ENCODE measurements at regions not wholly inside any gene's neighbourhood (a gene's known extent, or its start where the extent isn't known, plus 50 kb on each side); places are given as distances from the start of the nearest gene placed in this dataset.

DNA sequence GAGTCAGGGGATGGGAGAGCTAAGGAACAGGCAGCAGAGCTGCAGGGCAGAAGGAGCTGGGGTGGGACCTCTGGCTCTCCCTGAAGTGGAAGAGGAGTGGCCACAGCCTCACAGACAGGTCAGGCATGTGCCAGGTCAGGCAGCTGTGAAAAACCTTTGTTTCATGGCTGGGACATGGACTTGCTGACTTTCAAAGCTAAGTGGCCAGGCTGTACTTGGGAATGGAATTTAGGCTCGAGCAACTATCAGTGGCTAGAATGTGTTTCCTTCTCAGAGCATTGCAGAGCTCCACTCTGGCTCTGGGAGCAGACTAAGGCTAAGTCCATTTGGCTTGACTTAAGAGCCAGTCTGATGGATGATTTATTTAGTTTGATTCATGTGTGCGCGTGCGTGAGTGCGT is 385.1 kb downstream of the LMX1A start:
- Histone ChIP-seq H3K27me3 (no peaks in the 10 kb centered on the region), H3K4me1 (no peaks in the 10 kb centered on the region), H3K4me3 (no peak overlapping the region), H3K27ac (no peak overlapping the region), H3K9me3 (no peaks in the 10 kb centered on the region), H3K36me3 (no peaks in the 10 kb centered on the region)
- intact Hi-C loops (cut with DNase I) = no loop called here
- no peak for DNase-seq (ENCODE audit: extremely low spot score in 2 of 2)
- TF ChIP-seq POLR2AphosphoS5 (IDR thresholded peaks at IDR 0.05; ENCODE audit: insufficient read depth in 1 of 2, low read depth in 1 of 2) = no peak
- TF ChIP-seq, protein P1, sequence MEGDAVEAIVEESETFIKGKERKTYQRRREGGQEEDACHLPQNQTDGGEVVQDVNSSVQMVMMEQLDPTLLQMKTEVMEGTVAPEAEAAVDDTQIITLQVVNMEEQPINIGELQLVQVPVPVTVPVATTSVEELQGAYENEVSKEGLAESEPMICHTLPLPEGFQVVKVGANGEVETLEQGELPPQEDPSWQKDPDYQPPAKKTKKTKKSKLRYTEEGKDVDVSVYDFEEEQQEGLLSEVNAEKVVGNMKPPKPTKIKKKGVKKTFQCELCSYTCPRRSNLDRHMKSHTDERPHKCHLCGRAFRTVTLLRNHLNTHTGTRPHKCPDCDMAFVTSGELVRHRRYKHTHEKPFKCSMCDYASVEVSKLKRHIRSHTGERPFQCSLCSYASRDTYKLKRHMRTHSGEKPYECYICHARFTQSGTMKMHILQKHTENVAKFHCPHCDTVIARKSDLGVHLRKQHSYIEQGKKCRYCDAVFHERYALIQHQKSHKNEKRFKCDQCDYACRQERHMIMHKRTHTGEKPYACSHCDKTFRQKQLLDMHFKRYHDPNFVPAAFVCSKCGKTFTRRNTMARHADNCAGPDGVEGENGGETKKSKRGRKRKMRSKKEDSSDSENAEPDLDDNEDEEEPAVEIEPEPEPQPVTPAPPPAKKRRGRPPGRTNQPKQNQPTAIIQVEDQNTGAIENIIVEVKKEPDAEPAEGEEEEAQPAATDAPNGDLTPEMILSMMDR (IDR thresholded peaks at IDR 0.05) = no peak
- TF ChIP-seq POLR2A (IDR thresholded peaks at IDR 0.05) = no peak

DNA sequence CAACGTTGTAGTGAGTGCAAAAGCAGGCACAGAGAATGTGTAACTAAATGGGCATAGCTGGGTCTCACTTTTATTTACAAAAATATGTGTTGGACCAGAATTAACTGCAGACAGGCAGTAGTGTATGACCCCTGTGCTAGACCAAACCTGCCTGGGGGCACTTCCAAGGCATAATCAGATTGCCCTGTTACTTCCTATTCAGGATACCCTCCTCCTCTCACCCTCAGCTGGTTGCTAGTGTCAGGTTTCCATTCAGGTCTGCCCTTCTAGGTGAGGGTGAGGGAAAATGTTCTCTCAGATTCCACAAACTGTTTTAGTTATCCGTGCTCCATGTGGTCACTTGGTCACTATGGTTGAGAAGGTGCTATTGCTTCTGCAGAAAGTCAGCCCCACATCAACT is 387.3 kb downstream of the LMX1A start:
- Histone ChIP-seq H3K27ac (no peak overlapping the region), H3K9me3 (no peaks in the 10 kb centered on the region), H3K36me3 (no peaks in the 10 kb centered on the region), H3K4me1 (no peaks in the 10 kb centered on the region), H3K4me3 (no peak overlapping the region), H3K27me3 (no peaks in the 10 kb centered on the region)
- TF ChIP-seq, protein P1 (IDR thresholded peaks at IDR 0.05) = no peak
- TF ChIP-seq POLR2AphosphoS5 (IDR thresholded peaks at IDR 0.05; ENCODE audit: insufficient read depth in 1 of 2, low read depth in 1 of 2) (no peak), POLR2A (IDR thresholded peaks at IDR 0.05) (no peak)
- intact Hi-C loops (cut with DNase I) = no loop called here
- DNase-seq (ENCODE audit: extremely low spot score in 2 of 2) = no peak

DNA sequence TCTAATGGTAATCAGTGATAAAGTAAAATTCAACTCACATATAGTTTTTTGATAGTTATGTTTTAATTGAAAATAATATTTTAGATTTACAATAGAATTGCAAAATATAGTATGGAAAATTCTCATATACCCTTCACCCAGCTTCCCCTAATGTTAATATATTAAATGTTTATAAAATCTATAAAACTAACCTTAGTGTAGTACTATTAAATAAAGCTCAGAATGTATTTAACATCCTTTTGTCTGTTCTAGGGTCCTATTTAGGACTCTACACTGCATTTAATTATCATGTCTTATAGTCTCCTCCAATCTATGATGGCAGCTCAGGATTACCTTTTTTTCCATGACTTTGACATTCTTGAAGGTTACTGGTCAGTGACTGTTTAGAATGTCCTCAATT is 389.2 kb downstream of the LMX1A start:
- Histone ChIP-seq H3K4me3 (no peak overlapping the region), H3K27ac (no peak overlapping the region), H3K27me3 (no peaks in the 10 kb centered on the region), H3K9me3 (no peaks in the 10 kb centered on the region), H3K36me3 (no peaks in the 10 kb centered on the region), H3K4me1 (no peaks in the 10 kb centered on the region)
- DNase-seq (ENCODE audit: extremely low spot score in 2 of 2) = no peak
- intact Hi-C loops (cut with DNase I) = no loop called here
- TF ChIP-seq, protein P1 (IDR thresholded peaks at IDR 0.05) = no peak

DNA sequence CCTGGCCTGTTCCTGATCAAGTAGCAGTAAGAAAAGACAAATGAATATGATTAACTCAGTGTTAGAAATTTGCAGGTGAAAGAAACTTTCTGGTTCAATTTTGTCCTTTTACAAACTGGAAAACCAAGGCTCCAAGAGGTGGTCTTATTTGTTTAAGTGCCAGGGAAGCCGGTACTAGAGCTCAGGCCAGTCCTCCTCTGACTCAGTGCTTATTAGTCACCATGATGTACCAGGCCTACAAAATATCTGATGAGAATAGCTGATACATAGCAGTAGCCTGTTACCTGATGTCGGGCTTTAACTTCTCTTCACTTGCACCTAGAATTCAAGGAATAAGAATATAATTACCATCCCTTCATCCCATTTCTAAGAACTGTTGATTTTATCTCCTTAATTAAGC is 394.8 kb downstream of the LMX1A start:
- intact Hi-C loops (cut with DNase I) = no loop called here
- no peaks in the 10 kb centered on the region for H3K36me3 ChIP-seq

DNA sequence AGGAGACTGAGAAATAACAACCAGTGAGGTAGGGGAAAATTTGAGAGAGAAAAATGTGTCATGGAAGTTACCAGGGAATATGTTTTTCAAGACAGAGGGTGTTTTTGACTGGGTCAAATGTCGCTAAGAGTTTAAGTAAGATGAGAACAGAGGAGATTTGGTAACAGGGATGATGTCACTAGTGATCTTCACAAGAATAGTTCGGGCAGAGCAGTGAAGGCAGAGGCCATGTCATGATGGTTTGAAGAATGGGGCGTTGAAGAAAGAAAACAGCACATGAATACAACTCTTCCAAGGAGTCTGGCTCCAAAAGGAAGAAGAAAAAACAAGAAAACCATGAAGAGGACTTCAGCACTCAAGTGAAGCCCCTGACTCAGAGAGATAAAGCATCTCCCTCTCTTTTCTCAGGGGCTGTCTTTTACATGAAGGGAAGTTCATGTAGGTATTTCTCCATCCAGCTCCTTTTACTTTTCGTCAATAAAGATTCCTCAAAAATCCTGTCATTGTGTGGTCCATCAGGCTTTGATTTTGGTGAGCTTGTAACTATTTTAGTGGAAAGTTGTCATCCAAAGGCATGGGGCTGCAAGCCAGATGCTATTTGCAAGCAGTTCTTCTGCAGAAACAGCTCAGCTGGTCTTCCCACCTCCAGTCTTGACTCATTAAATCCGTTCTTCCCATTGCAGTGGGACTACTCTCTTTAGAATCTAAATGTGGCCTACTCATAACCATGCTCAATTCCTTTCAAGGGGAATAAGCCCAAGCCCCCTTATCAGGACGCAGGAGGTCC is 397.3 kb downstream of the LMX1A start:
- Histone ChIP-seq H3K27ac (peak overlapping the region; percentile 4), H3K27me3 (no peaks in the 10 kb centered on the region), H3K4me1 (no peaks in the 10 kb centered on the region), H3K36me3 (no peaks in the 10 kb centered on the region), H3K9me3 (no peaks in the 10 kb centered on the region), H3K4me3 (no peak overlapping the region)
- intact Hi-C loops (cut with DNase I) = no loop called here
- no peak for DNase-seq (ENCODE audit: extremely low spot score in 2 of 2)
- TF ChIP-seq, protein P1 (IDR thresholded peaks at IDR 0.05) = no peak
- TF ChIP-seq POLR2A (IDR thresholded peaks at IDR 0.05) (no peak), POLR2AphosphoS5 (IDR thresholded peaks at IDR 0.05; ENCODE audit: insufficient read depth in 1 of 2, low read depth in 1 of 2) (peak in 1 of 2 donors; percentile 28)

More for the DNA sequence above, 394.8 kb downstream of the LMX1A start:
- Histone ChIP-seq H3K9me3 (no peaks in the 10 kb centered on the region), H3K4me1 (no peaks in the 10 kb centered on the region), H3K27me3 (no peaks in the 10 kb centered on the region), H3K27ac (no peak overlapping the region), H3K4me3 (no peak overlapping the region)
- no peak for DNase-seq (ENCODE audit: extremely low spot score in 2 of 2)
- TF ChIP-seq POLR2AphosphoS5 (IDR thresholded peaks at IDR 0.05; ENCODE audit: insufficient read depth in 1 of 2, low read depth in 1 of 2) = no peak
- no peak for TF ChIP-seq POLR2A (IDR thresholded peaks at IDR 0.05)
